Stimulated activated CD8-positive, alpha-beta memory T cell treated with anti-CD3 and anti-CD28 coated beads, Interleukin-4, amount 100 ng/mL, for 24 hours (primary cell): ENCODE measurements at regions not wholly inside any gene's neighbourhood (a gene's known extent, or its start where the extent isn't known, plus 50 kb on each side); places are given as distances from the start of the nearest gene placed in this dataset.

Experiments used
- DNase-seq: peaks from one replicate; pipeline ENCODE4 v3.0.0-alpha.2; 2020; ENCODE audit warnings: low read depth

GRCh38 chr1:23639460-23640095 lies 52.0 kb upstream of the RPL11 start:
- DNase-seq: no peak

- no peak for DNase-seq
Measured at GRCh38 chr1:23638786-23639241, 52.8 kb upstream of the RPL11 start.

- DNase-seq: no peak
Measured at GRCh38 chr1:23638188-23638619, 53.4 kb upstream of the RPL11 start.

GRCh38 chr1:23636009-23636408 lies 55.6 kb upstream of the RPL11 start:
- no peak for DNase-seq

- no peak for DNase-seq
Measured at GRCh38 chr1:23634840-23635651, 56.6 kb upstream of the RPL11 start.

- no peak for DNase-seq
Measured at GRCh38 chr1:23634518-23634839, 57.1 kb upstream of the RPL11 start.

GRCh38 chr1:23632479-23633160 lies 59.0 kb upstream of the RPL11 start:
- no peak for DNase-seq

GRCh38 chr1:23629708-23630290 lies 61.8 kb upstream of the RPL11 start:
- DNase-seq: no peak

- DNase-seq: no peak
Measured at GRCh38 chr1:23628951-23629387, 62.6 kb upstream of the RPL11 start.

GRCh38 chr1:23627069-23627735 lies 64.4 kb upstream of the RPL11 start:
- no peak for DNase-seq

- DNase-seq: no peak
Measured at GRCh38 chr1:23625929-23626535, 65.6 kb upstream of the RPL11 start.

GRCh38 chr1:23625459-23625858 lies 66.1 kb upstream of the RPL11 start:
- DNase-seq: no peak

- peak; percentile 55 for DNase-seq
Measured at GRCh38 chr1:23624440-23624839, 65.1 kb upstream of the ID3 start.

- no peak for DNase-seq
Measured at GRCh38 chr1:23622284-23622683, 63.0 kb upstream of the ID3 start.

GRCh38 chr1:23620605-23621004 lies 61.3 kb upstream of the ID3 start:
- no peak for DNase-seq

- DNase-seq: peak; percentile 69
Measured at GRCh38 chr1:23619299-23620188, 60.2 kb upstream of the ID3 start.

- no peak for DNase-seq
Measured at GRCh38 chr1:23618586-23619083, 59.3 kb upstream of the ID3 start.

GRCh38 chr1:23617084-23617521 lies 57.8 kb upstream of the ID3 start:
- no peak for DNase-seq

GRCh38 chr1:23616292-23616824 lies 57.1 kb upstream of the ID3 start:
- DNase-seq: no peak

- no peak for DNase-seq
Measured at GRCh38 chr1:23615852-23616251, 56.6 kb upstream of the ID3 start.
